Mesothelial cell of epicardium (in vitro differentiated cells): ENCODE measurements at regions not wholly inside any gene's neighbourhood (a gene's known extent, or its start where the extent isn't known, plus 50 kb on each side); places are given as distances from the start of the nearest gene placed in this dataset.

ENCODE experiments used
- DNase-seq, 2 experiments: peaks; one replicate each; pipeline ENCODE4 v3.0.0; 2021; ENCODE audit warnings: low spot score in 2 of 2; ENCODE audit not compliant: unreplicated experiment in 2 of 2
- H3K27ac Mint-ChIP-seq: 2 replicates; pipeline ENCODE4 v1.8.0; 2021; ENCODE audit warnings: mixed read lengths
- H3K27me3 Mint-ChIP-seq: 2 replicates; pipeline ENCODE4 v1.8.0; 2021; ENCODE audit warnings: low read depth, mixed read lengths
- H3K36me3 Mint-ChIP-seq: 2 replicates; pipeline ENCODE4 v1.8.0; 2021; ENCODE audit warnings: mixed read lengths
- H3K4me1 Mint-ChIP-seq: 2 replicates; pipeline ENCODE4 v1.8.0; 2021; ENCODE audit warnings: mixed read lengths
- H3K4me3 Mint-ChIP-seq: 2 replicates; pipeline ENCODE4 v1.8.0; 2021; ENCODE audit warnings: mild to moderate bottlenecking, moderate library complexity, mixed read lengths
- H3K9me3 Mint-ChIP-seq: 2 replicates; pipeline ENCODE4 v1.8.0; 2021; ENCODE audit warnings: mixed read lengths
- TF ChIP-seq, protein P1 (sequence below): fragments of 200-600 bp; sonication (generic); IDR thresholded peaks from one replicate; pipeline ENCODE4 v1.5.0; 2021; ENCODE audit warnings: antibody characterized with exemption; ENCODE audit not compliant: unreplicated experiment

DNA sequence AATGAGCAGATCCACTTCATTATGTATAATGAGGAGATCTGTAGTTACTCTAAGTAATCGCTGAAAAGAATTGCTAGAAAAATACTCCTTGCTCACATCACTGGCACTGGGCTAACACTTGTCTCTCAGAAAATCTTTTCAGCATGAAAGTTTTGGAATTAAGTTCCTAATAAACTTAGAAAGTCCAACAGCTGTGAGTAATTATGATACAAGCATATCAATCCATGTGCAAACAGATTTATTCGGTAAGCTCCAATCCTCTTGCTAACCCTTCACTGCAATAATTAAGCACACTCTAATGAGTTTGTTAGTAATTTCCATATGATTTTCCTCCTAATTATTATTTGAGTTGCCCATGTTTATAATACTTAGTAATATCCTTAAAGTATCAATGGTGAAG is 652.6 kb upstream of the WWC1 start:
- Mint-ChIP-seq H3K4me1 (peaks cover 37% of the 10 kb centered on the region), H3K9me3 (no peaks in the 10 kb centered on the region), H3K36me3 (no peaks in the 10 kb centered on the region), H3K27ac (no peak overlapping the region), H3K27me3 (no peaks in the 10 kb centered on the region), H3K4me3 (no peak overlapping the region)
- TF ChIP-seq, protein P1, sequence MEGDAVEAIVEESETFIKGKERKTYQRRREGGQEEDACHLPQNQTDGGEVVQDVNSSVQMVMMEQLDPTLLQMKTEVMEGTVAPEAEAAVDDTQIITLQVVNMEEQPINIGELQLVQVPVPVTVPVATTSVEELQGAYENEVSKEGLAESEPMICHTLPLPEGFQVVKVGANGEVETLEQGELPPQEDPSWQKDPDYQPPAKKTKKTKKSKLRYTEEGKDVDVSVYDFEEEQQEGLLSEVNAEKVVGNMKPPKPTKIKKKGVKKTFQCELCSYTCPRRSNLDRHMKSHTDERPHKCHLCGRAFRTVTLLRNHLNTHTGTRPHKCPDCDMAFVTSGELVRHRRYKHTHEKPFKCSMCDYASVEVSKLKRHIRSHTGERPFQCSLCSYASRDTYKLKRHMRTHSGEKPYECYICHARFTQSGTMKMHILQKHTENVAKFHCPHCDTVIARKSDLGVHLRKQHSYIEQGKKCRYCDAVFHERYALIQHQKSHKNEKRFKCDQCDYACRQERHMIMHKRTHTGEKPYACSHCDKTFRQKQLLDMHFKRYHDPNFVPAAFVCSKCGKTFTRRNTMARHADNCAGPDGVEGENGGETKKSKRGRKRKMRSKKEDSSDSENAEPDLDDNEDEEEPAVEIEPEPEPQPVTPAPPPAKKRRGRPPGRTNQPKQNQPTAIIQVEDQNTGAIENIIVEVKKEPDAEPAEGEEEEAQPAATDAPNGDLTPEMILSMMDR: no peak
- DNase-seq: no peak

- TF ChIP-seq, protein P1: no peak
- H3K4me3 Mint-ChIP-seq: no peak overlapping the region
- DNase-seq: no peak
- no peaks in the 10 kb centered on the region for H3K27me3 Mint-ChIP-seq
- no peak overlapping the region for H3K27ac Mint-ChIP-seq
- no peaks in the 10 kb centered on the region for H3K9me3 Mint-ChIP-seq
- H3K36me3 Mint-ChIP-seq: no peaks in the 10 kb centered on the region
- H3K4me1 Mint-ChIP-seq: peaks cover 33% of the 10 kb centered on the region
Observed at GRCh38 chr5:167639273-167639672, 652.2 kb upstream of the WWC1 start.

GRCh38 chr5:167639766-167640165 is 651.7 kb upstream of the WWC1 start:
- DNase-seq: no peak
- Mint-ChIP-seq H3K4me3 (no peak overlapping the region), H3K27me3 (no peaks in the 10 kb centered on the region), H3K36me3 (no peaks in the 10 kb centered on the region), H3K4me1 (peaks cover 29% of the 10 kb centered on the region), H3K9me3 (no peaks in the 10 kb centered on the region), H3K27ac (no peak overlapping the region)
- TF ChIP-seq, protein P1: no peak

DNA sequence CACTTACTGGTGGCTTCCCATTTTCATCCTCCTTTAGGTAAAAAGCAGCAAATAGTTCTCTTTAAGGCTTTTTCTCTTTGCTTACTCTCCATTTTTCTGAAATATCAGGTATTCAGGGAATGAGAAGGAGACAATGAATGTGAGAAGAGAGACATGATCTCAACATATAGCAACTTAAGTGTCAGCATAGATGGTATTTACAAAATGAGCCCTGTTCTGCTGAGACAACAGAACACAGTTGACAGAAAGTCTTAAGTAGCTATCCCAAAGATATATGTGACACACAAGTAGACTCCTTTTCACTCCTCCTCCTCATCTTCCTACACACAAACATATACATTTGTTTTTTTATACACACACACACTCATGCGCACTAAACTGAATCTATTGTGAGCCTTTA is 649.3 kb upstream of the WWC1 start:
- no peak for DNase-seq
- no peak overlapping the region for H3K4me3 Mint-ChIP-seq
- H3K9me3 Mint-ChIP-seq: no peaks in the 10 kb centered on the region
- H3K4me1 Mint-ChIP-seq: peaks cover 28% of the 10 kb centered on the region
- peak overlapping the region; percentile 35 for H3K27ac Mint-ChIP-seq
- no peaks in the 10 kb centered on the region for H3K36me3 Mint-ChIP-seq
- TF ChIP-seq, protein P1: no peak
- H3K27me3 Mint-ChIP-seq: no peaks in the 10 kb centered on the region

GRCh38 chr5:167642779-167643517 is 648.5 kb upstream of the WWC1 start:
- peak overlapping the region; percentile 35 for H3K27ac Mint-ChIP-seq
- H3K4me3 Mint-ChIP-seq: no peak overlapping the region
- H3K4me1 Mint-ChIP-seq: peaks cover 32% of the 10 kb centered on the region
- H3K27me3 Mint-ChIP-seq: no peaks in the 10 kb centered on the region
- no peak for DNase-seq
- no peaks in the 10 kb centered on the region for H3K9me3 Mint-ChIP-seq
- no peaks in the 10 kb centered on the region for H3K36me3 Mint-ChIP-seq
- TF ChIP-seq, protein P1: no peak
